Kidney (tissue), 13 donors: ENCODE measurements at regions not wholly inside any gene's neighbourhood (a gene's known extent, or its start where the extent isn't known, plus 50 kb on each side); places are given as distances from the start of the nearest gene placed in this dataset.

ENCODE experiments used
- DNase-seq, 5 donors: peaks; one replicate each; pipeline ENCODE4 v3.0.0-alpha.2; 2013 to 2020
- FAIRE-seq: peaks from 2 replicates; lab custom pipeline; 2012; peaks lifted over from hg19 to GRCh38; lab: Jason Lieb, UNC
- H3K27ac ChIP-seq, 2 donors: one replicate each; pipeline ENCODE4 v1.7.0; 2013; ENCODE audit warnings: low read depth in 2 of 2, low read length in 2 of 2, inconsistent platforms in 1 of 2
- H3K27me3 ChIP-seq: one replicate; pipeline ENCODE4 v1.7.1; 2013; ENCODE audit warnings: low read length, inconsistent platforms; ENCODE audit not compliant: control insufficient read depth, insufficient read depth
- H3K36me3 ChIP-seq, 3 donors: one replicate each; pipeline versions ENCODE4 v1.7.0 to v1.7.1; 2013; ENCODE audit warnings: low read length in 3 of 3, control low read depth in 1 of 3, inconsistent platforms in 1 of 3; ENCODE audit not compliant: insufficient read depth in 3 of 3, control insufficient read depth in 2 of 3
- H3K4me1 ChIP-seq, 3 donors: one replicate each; pipeline versions ENCODE4 v1.7.0 to v1.7.1; 2013; ENCODE audit warnings: low read length in 3 of 3, inconsistent platforms in 1 of 3, low read depth in 1 of 3; ENCODE audit not compliant: control insufficient read depth in 2 of 3, insufficient read depth in 2 of 3
- H3K4me3 ChIP-seq, 3 donors: one replicate each; pipeline versions ENCODE4 v1.7.0 to v1.8.1; 2013; ENCODE audit warnings: low read length in 3 of 3, control low read depth in 1 of 3, inconsistent platforms in 1 of 3
- H3K9ac ChIP-seq, 3 donors: one replicate each; pipeline versions ENCODE4 v1.7.0 to v1.7.1; 2013; ENCODE audit warnings: low read length in 3 of 3, control low read depth in 1 of 3, inconsistent platforms in 1 of 3
- H3K9me3 ChIP-seq, 3 donors: one replicate each; pipeline versions ENCODE4 v1.7.0 to v1.7.1; 2013; ENCODE audit warnings: low read length in 3 of 3, control low read depth in 1 of 3, inconsistent platforms in 1 of 3; ENCODE audit not compliant: control insufficient read depth in 2 of 3, insufficient read depth in 1 of 3
- CTCF ChIP-seq: IDR thresholded peaks from 3 replicates; pipeline ENCODE4 v1.5.1; 2012; ENCODE audit warnings: mild to moderate bottlenecking, moderate library complexity, borderline replicate concordance; ENCODE audit not compliant: insufficient read depth; ENCODE audit errors: extremely low read depth
- intact Hi-C: fragments of 100-400 bp; cut with DNase I; formaldehyde crosslinking; loops from one replicate; pipeline ENCODE4 v1.11.1; 2022
- donor health status: control.
- donor health status: control.
- donor health status: control.
- donor health status: control.
- donor health status: control.
- donor health status: DM: yes; HTN: yes; CAD: no.
- donor health status: Normal renal cell carcinoma (clear cell type).

GRCh38 chr16:65772134-65772732 lies 594.3 kb upstream of the CDH5 start:
- Histone ChIP-seq H3K27ac (no peak overlapping the region), H3K27me3 (no peaks in the 10 kb centered on the region), H3K9ac (no peak overlapping the region), H3K9me3 (peaks cover 0 to 8% (median 0%) of the 10 kb centered on the region in 3 donors), H3K36me3 (no peaks in the 10 kb centered on the region), H3K4me3 (no peak overlapping the region), H3K4me1 (no peaks in the 10 kb centered on the region)
- intact Hi-C loops: loop anchor here (10.0 kb wide), 1 partner anchor 57 kb away; no protein-coding TSS in a partner anchor
- no peak for TF ChIP-seq CTCF
- no peak for FAIRE-seq
- DNase-seq: no peak

DNA sequence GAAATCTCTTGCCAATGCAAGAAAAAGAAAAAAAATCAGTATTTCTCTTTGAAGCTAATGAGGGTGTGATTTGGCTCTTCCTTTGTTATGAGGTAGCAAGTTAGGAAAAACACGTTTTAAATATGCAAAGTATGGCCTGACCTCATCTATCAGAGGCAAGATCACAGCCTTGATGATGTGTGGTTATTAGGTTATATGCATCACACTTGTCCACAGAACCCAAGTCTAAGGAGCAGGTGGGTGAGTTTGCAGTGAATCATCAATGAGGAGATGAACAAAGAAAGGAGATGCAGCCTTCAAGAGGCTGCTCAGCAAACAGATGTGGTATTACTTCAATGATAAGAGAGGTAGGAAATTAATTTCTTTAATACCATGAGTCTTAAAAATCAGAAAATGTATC lies 594.8 kb upstream of the CDH5 start:
- DNase-seq (no peak), FAIRE-seq (no peak)
- Histone ChIP-seq H3K27me3 (no peaks in the 10 kb centered on the region), H3K9me3 (peaks cover 0 to 3% (median 0%) of the 10 kb centered on the region in 3 donors), H3K36me3 (no peaks in the 10 kb centered on the region), H3K4me3 (no peak overlapping the region), H3K4me1 (no peaks in the 10 kb centered on the region), H3K9ac (no peak overlapping the region), H3K27ac (no peak overlapping the region)
- intact Hi-C loops: loop anchor here (10.0 kb wide), 1 partner anchor 57 kb away; no protein-coding TSS in a partner anchor
- no peak for TF ChIP-seq CTCF

DNA sequence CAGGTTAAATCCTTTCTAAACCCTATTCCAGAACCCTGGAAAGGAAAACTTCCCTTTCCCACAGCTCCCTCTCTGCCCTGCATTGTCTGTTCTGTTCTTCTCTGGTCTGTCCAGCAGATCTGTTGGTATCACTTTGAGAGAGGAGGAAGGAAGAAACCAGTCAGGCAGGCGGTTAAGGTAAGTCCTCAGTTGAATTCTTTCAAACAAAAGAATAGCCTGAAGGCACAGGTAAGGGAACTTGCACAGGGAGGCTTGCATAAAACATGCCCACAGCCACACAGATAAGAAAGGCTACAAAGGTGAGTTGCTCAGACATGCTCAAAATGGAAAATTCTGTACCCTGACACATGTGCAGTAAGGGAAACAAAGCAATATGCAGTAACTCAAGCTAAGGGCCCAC lies 595.7 kb upstream of the CDH5 start:
- Histone ChIP-seq H3K9me3 (peaks cover 0 to 3% (median 0%) of the 10 kb centered on the region in 3 donors), H3K27me3 (no peaks in the 10 kb centered on the region), H3K36me3 (no peaks in the 10 kb centered on the region), H3K9ac (no peak overlapping the region), H3K4me3 (no peak overlapping the region), H3K27ac (no peak overlapping the region), H3K4me1 (no peaks in the 10 kb centered on the region)
- no peak for FAIRE-seq
- TF ChIP-seq CTCF: no peak
- no peak for DNase-seq
- intact Hi-C loops: loop anchor here (10.0 kb wide), 1 partner anchor 56 kb away; no protein-coding TSS in a partner anchor
